ENCODE measurements at regions not wholly inside any gene's neighbourhood (a gene's known extent, or its start where the extent isn't known, plus 50 kb on each side); places are given as distances from the start of the nearest gene placed in this dataset.

- no peak for TF ChIP-seq EP300 (IDR thresholded peaks at IDR 0.05)
- TF ChIP-seq CTCF (IDR thresholded peaks at IDR 0.05) = no peak
- no peak for TF ChIP-seq POLR2A (IDR thresholded peaks at IDR 0.05)
- Histone ChIP-seq H3K4me3 (no peak overlapping the region), H3K27ac (no peak overlapping the region), H3K36me3 (no peaks in the 10 kb centered on the region), H3K27me3 (peaks cover 12% of the 10 kb centered on the region), H3K4me1 (no peaks in the 10 kb centered on the region), H3K9me3 (peaks cover 0 to 17% (median 0%) of the 10 kb centered on the region in 3 donors)
- ATAC-seq = no peak
- 81 to 100% methylated on average over 3 of the region's 13 CpGs for WGBS, 2 donors (ENCODE audit: low coverage in 1 of 2)
Measured at GRCh38 chr2:120452945-120453634, 107.2 kb downstream of the INHBB start.

- Histone ChIP-seq H3K27me3 (peaks cover 12% of the 10 kb centered on the region), H3K27ac (no peak overlapping the region), H3K9me3 (peaks cover 0 to 19% (median 0%) of the 10 kb centered on the region in 3 donors), H3K36me3 (no peaks in the 10 kb centered on the region), H3K4me3 (no peak overlapping the region), H3K4me1 (no peaks in the 10 kb centered on the region)
- TF ChIP-seq POLR2AphosphoS5 (IDR thresholded peaks at IDR 0.05) (no peak), EP300 (IDR thresholded peaks at IDR 0.05) (no peak), CTCF (IDR thresholded peaks at IDR 0.05) (no peak), POLR2A (IDR thresholded peaks at IDR 0.05) (no peak)
- WGBS, 2 donors (ENCODE audit: low coverage in 1 of 2) = no CpG with 5 or more reads among the region's 3 CpGs
- no peak for ATAC-seq
Measured at GRCh38 chr2:120453635-120453998, 107.7 kb downstream of the INHBB start.

GRCh38 chr2:120454654-120455385 is 108.9 kb downstream of the INHBB start:
- 74% methylated on average over 9 to 12 of the region's 12 CpGs for WGBS, 2 donors (ENCODE audit: low coverage in 1 of 2)

GRCh38 chr2:120455390-120455789 is 109.5 kb downstream of the INHBB start:
- Histone ChIP-seq H3K36me3 (no peaks in the 10 kb centered on the region), H3K4me3 (no peak overlapping the region), H3K4me1 (no peaks in the 10 kb centered on the region), H3K9me3 (peaks cover 0 to 32% (median 0%) of the 10 kb centered on the region in 3 donors), H3K27ac (no peak overlapping the region), H3K27me3 (peaks cover 10% of the 10 kb centered on the region)
- no peak for ATAC-seq
- no peak for TF ChIP-seq CTCF (IDR thresholded peaks at IDR 0.05)
- TF ChIP-seq EP300 (IDR thresholded peaks at IDR 0.05) = no peak
- TF ChIP-seq POLR2A (IDR thresholded peaks at IDR 0.05) = no peak
- no peak for TF ChIP-seq POLR2AphosphoS5 (IDR thresholded peaks at IDR 0.05)
- 78 to 89% methylated on average over 1 of the region's 1 CpG for WGBS, 2 donors (ENCODE audit: low coverage in 1 of 2)

More at GRCh38 chr2:120454654-120455385, 108.9 kb downstream of the INHBB start:
- no peaks in the 10 kb centered on the region for H3K4me1 ChIP-seq
- H3K27ac ChIP-seq = no peak overlapping the region
- no peaks in the 10 kb centered on the region for H3K36me3 ChIP-seq
- peaks cover 12% of the 10 kb centered on the region for H3K27me3 ChIP-seq
- H3K4me3 ChIP-seq = no peak overlapping the region
- TF ChIP-seq POLR2AphosphoS5 (IDR thresholded peaks at IDR 0.05) (no peak), POLR2A (IDR thresholded peaks at IDR 0.05) (no peak), CTCF (IDR thresholded peaks at IDR 0.05) (no peak), EP300 (IDR thresholded peaks at IDR 0.05) (no peak)
- no peak for ATAC-seq
- H3K9me3 ChIP-seq = peaks cover 0 to 29% (median 0%) of the 10 kb centered on the region in 3 donors

- Histone ChIP-seq H3K9me3 (peaks cover 0 to 32% (median 0%) of the 10 kb centered on the region in 3 donors), H3K27ac (no peak overlapping the region), H3K4me1 (no peaks in the 10 kb centered on the region), H3K27me3 (peaks cover 6% of the 10 kb centered on the region), H3K36me3 (no peaks in the 10 kb centered on the region), H3K4me3 (no peak overlapping the region)
- no peak for TF ChIP-seq EP300 (IDR thresholded peaks at IDR 0.05)
- TF ChIP-seq CTCF (IDR thresholded peaks at IDR 0.05) = no peak
- no peak for TF ChIP-seq POLR2A (IDR thresholded peaks at IDR 0.05)
- TF ChIP-seq POLR2AphosphoS5 (IDR thresholded peaks at IDR 0.05) = no peak
- 100% methylated on average over 1 of the region's 1 CpG; no CpG with 5 or more reads in 1 of the 2 donors for WGBS, 2 donors (ENCODE audit: low coverage in 1 of 2)
- ATAC-seq = no peak
Measured at GRCh38 chr2:120456867-120457266, 110.9 kb downstream of the INHBB start.

All from gastroesophageal sphincter (tissue), 4 donors.